CD14-positive monocyte (primary cell): ENCODE measurements at regions not wholly inside any gene's neighbourhood (a gene's known extent, or its start where the extent isn't known, plus 50 kb on each side); places are given as distances from the start of the nearest gene placed in this dataset.
A peak's percentile ranks its signal among the peaks of the same experiment; 100 is the strongest.
"Not testable (repeated sequence)": the region's sequence is repeated elsewhere in the genome, so short reads cannot be mapped to it uniquely, and the experiment has no call there.

Experiments
- DNase-seq, 3 donors: peaks; one replicate each; pipeline ENCODE4 v3.0.0-alpha.2; 2011 to 2022
- H2AFZ ChIP-seq: 2 replicates; pipeline ENCODE4 v1.6.0; 2012; ENCODE audit warnings: mild to moderate bottlenecking, low read depth, low read length, inconsistent platforms; ENCODE audit not compliant: insufficient read depth, poor library complexity, severe bottlenecking
- H3K27ac ChIP-seq, 2 donors: 1 replicate in 1 of 2; 2 replicates in 1 of 2; pipeline ENCODE4 v1.5.1; 2012 to 2013; ENCODE audit warnings: low read length in 2 of 2, control low read depth in 1 of 2, inconsistent platforms in 1 of 2, low read depth in 1 of 2, mild to moderate bottlenecking in 1 of 2
- H3K27me3 ChIP-seq, 2 donors: one replicate each; pipeline versions ENCODE4 v1.6.0 to v1.6.1; 2011 to 2013; ENCODE audit warnings: low read length in 2 of 2; ENCODE audit not compliant: control insufficient read depth in 2 of 2, insufficient read depth in 2 of 2
- H3K36me3 ChIP-seq, 2 donors: replicated peaks in 1 of 2; 1 replicate in 1 of 2; 2 replicates in 1 of 2; pipeline versions ENCODE4 v1.5.1 to v1.6.1; 2012 to 2013; ENCODE audit warnings: low read length in 2 of 2, control low read depth in 1 of 2, inconsistent platforms in 1 of 2, mild to moderate bottlenecking in 1 of 2; ENCODE audit not compliant: insufficient read depth in 2 of 2, control insufficient read depth in 1 of 2
- H3K4me1 ChIP-seq, 2 donors: 1 replicate in 1 of 2; 2 replicates in 1 of 2; pipeline versions ENCODE4 v1.5.1 to v1.6.1; 2012 to 2013; ENCODE audit warnings: low read length in 2 of 2, control low read depth in 1 of 2, inconsistent platforms in 1 of 2, mild to moderate bottlenecking in 1 of 2, moderate library complexity in 1 of 2; ENCODE audit not compliant: insufficient read depth in 2 of 2, control insufficient read depth in 1 of 2
- H3K4me2 ChIP-seq: replicated peaks from 2 replicates; pipeline ENCODE3; 2012; ENCODE audit warnings: low read length, moderate library complexity, mild to moderate bottlenecking; ENCODE audit not compliant: poor library complexity, severe bottlenecking; ENCODE audit errors: extremely low read depth
- H3K4me3 ChIP-seq, 3 experiments: fragments of 200-600 bp in 1 of 3; sonication (generic) in 1 of 3; replicated peaks in 1 of 3; 1 replicate in 2 of 3; 2 replicates in 1 of 3; pipeline ENCODE4 v1.5.1; 2011 to 2013; ENCODE audit warnings: low read length in 3 of 3, mild to moderate bottlenecking in 3 of 3, control low read depth in 2 of 3, low read depth in 2 of 3, inconsistent platforms in 1 of 3, moderate library complexity in 1 of 3
- H3K79me2 ChIP-seq: 2 replicates; pipeline ENCODE4 v1.6.0; 2012; ENCODE audit warnings: mild to moderate bottlenecking, control low read depth, inconsistent platforms, low read length, moderate library complexity; ENCODE audit not compliant: insufficient read depth
- H3K9ac ChIP-seq: 2 replicates; pipeline ENCODE4 v1.6.0; 2017; ENCODE audit warnings: low read length, mild to moderate bottlenecking; ENCODE audit not compliant: insufficient read depth, poor library complexity, severe bottlenecking
- H3K9me3 ChIP-seq, 2 donors: replicated peaks in 1 of 2; 1 replicate in 1 of 2; 2 replicates in 1 of 2; pipeline versions ENCODE4 v1.5.1 to v1.6.1; 2012 to 2013; ENCODE audit warnings: low read length in 2 of 2, control low read depth in 1 of 2; ENCODE audit not compliant: control insufficient read depth in 1 of 2, insufficient read depth in 1 of 2
- H4K20me1 ChIP-seq: 2 replicates; pipeline ENCODE4 v1.6.0; 2012; ENCODE audit warnings: mild to moderate bottlenecking, low read length, control low read depth, moderate library complexity; ENCODE audit not compliant: insufficient read depth
- H3K27ac Mint-ChIP-seq, 7 donors: one replicate each; pipeline ENCODE4 v1.8.0; 2020; ENCODE audit warnings: mild to moderate bottlenecking in 7 of 7, mixed read lengths in 7 of 7, moderate library complexity in 6 of 7, inconsistent platforms in 2 of 7
- H3K27me3 Mint-ChIP-seq, 3 donors: one replicate each; pipeline ENCODE4 v1.8.0; 2021 to 2022; ENCODE audit warnings: low read depth in 3 of 3, mild to moderate bottlenecking in 3 of 3, mixed read lengths in 3 of 3, moderate library complexity in 3 of 3, inconsistent platforms in 1 of 3
- H3K36me3 Mint-ChIP-seq, 2 donors: one replicate each; pipeline ENCODE4 v1.8.0; 2020; ENCODE audit warnings: mixed read lengths in 2 of 2, inconsistent platforms in 1 of 2, mild to moderate bottlenecking in 1 of 2
- H3K4me1 Mint-ChIP-seq: one replicate; pipeline ENCODE4 v1.8.0; 2020; ENCODE audit warnings: mild to moderate bottlenecking, mixed read lengths
- H3K4me3 Mint-ChIP-seq, 2 donors: one replicate each; pipeline ENCODE4 v1.8.0; 2020; ENCODE audit warnings: mild to moderate bottlenecking in 2 of 2, mixed read lengths in 2 of 2, moderate library complexity in 1 of 2
- H3K9me3 Mint-ChIP-seq, 7 donors: one replicate each; pipeline ENCODE4 v1.8.0; 2020 to 2022; ENCODE audit warnings: mixed read lengths in 7 of 7, mild to moderate bottlenecking in 6 of 7, moderate library complexity in 6 of 7, inconsistent platforms in 2 of 7
- CTCF ChIP-seq: fragments of 200-600 bp; IDR thresholded peaks from one replicate; pipeline ENCODE4 v1.8.0; 2022; ENCODE audit warnings: antibody characterized with exemption, mild to moderate bottlenecking
- WGBS: methylation state at CpG from one replicate; pipeline ENCODE4 v1.1.5; 2013; ENCODE audit warnings: missing lambda C conversion rate; ENCODE audit not compliant: insufficient coverage; 5-methylcytosine and 5-hydroxymethylcytosine counted together
- intact Hi-C, 2 donors: fragments of 100-400 bp; cut with micrococcal nuclease; formaldehyde crosslinking; loops; one replicate each; pipeline versions ENCODE4 v1.15.0 to v1.15.1; 2023

DNA sequence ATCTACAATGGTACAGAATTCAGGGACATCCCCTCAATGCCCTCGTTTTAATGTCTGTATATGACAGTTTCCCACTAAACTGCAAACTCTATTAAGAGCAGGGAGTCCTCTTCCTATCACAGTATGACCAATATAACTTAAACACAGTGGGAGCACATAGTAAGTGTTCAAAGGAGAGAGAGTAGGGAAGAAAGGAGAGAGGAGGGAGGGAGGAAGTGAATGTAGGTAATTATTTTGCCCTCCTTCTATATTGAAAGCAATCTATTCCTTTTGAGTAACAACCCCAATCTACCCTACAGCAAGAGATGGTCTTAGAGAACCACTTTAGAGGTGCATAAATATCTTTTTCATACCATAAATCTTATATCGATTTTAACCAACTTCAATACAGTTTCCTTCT is 121.4 kb downstream of the MRPL39 start:
- WGBS: no CpG with 5 or more reads among the region's 2 CpGs
- H3K27me3 ChIP-seq: no peaks in the 10 kb centered on the region
- Mint-ChIP-seq H3K27me3 (no peaks in the 10 kb centered on the region), H3K4me1 (peaks cover 19% of the 10 kb centered on the region), H3K36me3 (peaks cover 5 to 7% of the 10 kb centered on the region in 2 donors), H3K9me3 (peaks cover 30 to 48% (median 36%) of the 10 kb centered on the region in 7 donors), H3K4me3 (no peak overlapping the region), H3K27ac (no peak overlapping the region)
- H3K9ac ChIP-seq: no peak overlapping the region
- H3K4me3 ChIP-seq: no peak overlapping the region
- no peak overlapping the region for H2AFZ ChIP-seq
- no peak for DNase-seq
- H3K79me2 ChIP-seq: no peaks in the 10 kb centered on the region
- TF ChIP-seq CTCF: no peak
- H3K36me3 ChIP-seq: no peaks in the 10 kb centered on the region
- intact Hi-C loops: no loop called here
- H3K4me2 ChIP-seq: no peak overlapping the region
- no peaks in the 10 kb centered on the region for H4K20me1 ChIP-seq
- H3K9me3 ChIP-seq: peaks cover 7 to 23% of the 10 kb centered on the region in 2 donors
- H3K27ac ChIP-seq: no peak overlapping the region
- peaks cover 10 to 13% of the 10 kb centered on the region in 2 donors for H3K4me1 ChIP-seq

- Histone ChIP-seq H4K20me1 (no peaks in the 10 kb centered on the region), H3K4me2 (no peak overlapping the region), H3K27ac (no peak overlapping the region), H3K27me3 (no peaks in the 10 kb centered on the region), H3K36me3 (no peaks in the 10 kb centered on the region), H3K9ac (no peak overlapping the region), H3K9me3 (peaks cover 7 to 8% of the 10 kb centered on the region in 2 donors), H2AFZ (no peak overlapping the region), H3K4me3 (no peak overlapping the region), H3K79me2 (no peaks in the 10 kb centered on the region), H3K4me1 (no peaks in the 10 kb centered on the region)
- peaks cover 5 to 21% (median 9%) of the 10 kb centered on the region in 7 donors for H3K9me3 Mint-ChIP-seq
- H3K27ac Mint-ChIP-seq: no peak overlapping the region
- no peaks in the 10 kb centered on the region for H3K4me1 Mint-ChIP-seq
- no peak for TF ChIP-seq CTCF
- H3K27me3 Mint-ChIP-seq: no peaks in the 10 kb centered on the region
- H3K4me3 Mint-ChIP-seq: no peak overlapping the region
- peak in 1 of 3 donors; percentile 48 for DNase-seq
- H3K36me3 Mint-ChIP-seq: no peaks in the 10 kb centered on the region
- intact Hi-C loops: no loop called here
Measured at GRCh38 chr21:25467896-25468295, 139.4 kb downstream of the MRPL39 start.

GRCh38 chr21:25467071-25467470 is 140.2 kb downstream of the MRPL39 start:
- H3K27me3 ChIP-seq: not testable (repeated sequence)

More at GRCh38 chr21:25467071-25467470, 140.2 kb downstream of the MRPL39 start:
- peak in 1 of 3 donors; percentile 66 for DNase-seq
- H3K36me3 Mint-ChIP-seq, H3K4me1 Mint-ChIP-seq, intact Hi-C loops, H3K79me2 ChIP-seq, H3K4me3 Mint-ChIP-seq, H3K27me3 Mint-ChIP-seq, H3K9ac ChIP-seq, H2AFZ ChIP-seq, H4K20me1 ChIP-seq, H3K4me1 ChIP-seq, H3K9me3 ChIP-seq, H3K4me2 ChIP-seq, H3K4me3 ChIP-seq, H3K27ac ChIP-seq, H3K36me3 ChIP-seq: not testable (repeated sequence)
- no CpG with 5 or more reads among the region's 5 CpGs for WGBS
- Mint-ChIP-seq H3K27ac (peak overlapping the region in 2 of 7 donors; percentile 4 to 68), H3K9me3 (peaks cover 3 to 18% (median 9%) of the 10 kb centered on the region in 7 donors)
